ENCODE measurements at regions not wholly inside any gene's neighbourhood (a gene's known extent, or its start where the extent isn't known, plus 50 kb on each side); places are given as distances from the start of the nearest gene placed in this dataset.
"Not testable (repeated sequence)": the region's sequence is repeated elsewhere in the genome, so short reads cannot be mapped to it uniquely, and the experiment has no call there.

GRCh38 chr6:51285876-51286275 is 467.2 kb downstream of the TFAP2B start:
- intact Hi-C loops (cut with DNase I) = no loop called here

GRCh38 chr6:51289041-51289440 is 470.4 kb downstream of the TFAP2B start:
- intact Hi-C loops (cut with DNase I) = no loop called here
- no peak for DNase-seq

More at GRCh38 chr6:51285876-51286275, 467.2 kb downstream of the TFAP2B start:
- DNase-seq = no peak

GRCh38 chr6:51292659-51293058 is 474.0 kb downstream of the TFAP2B start:
- intact Hi-C loops (cut with DNase I) = no loop called here

GRCh38 chr6:51299621-51300380 is 481.1 kb downstream of the TFAP2B start:
- intact Hi-C loops (cut with DNase I) = no loop called here
- DNase-seq = no peak

More at GRCh38 chr6:51292659-51293058, 474.0 kb downstream of the TFAP2B start:
- DNase-seq = no peak

GRCh38 chr6:51300510-51300909 is 481.8 kb downstream of the TFAP2B start:
- intact Hi-C loops (cut with DNase I) = no loop called here
- DNase-seq = no peak

GRCh38 chr6:51301962-51302361 is 483.3 kb downstream of the TFAP2B start:
- intact Hi-C loops (cut with DNase I) = no loop called here
- no peak for DNase-seq

- no peak for DNase-seq
- intact Hi-C loops (cut with DNase I) = no loop called here
These were observed 483.8 kb downstream of the TFAP2B start for GRCh38 chr6:51302431-51302830.

- DNase-seq = no peak
- intact Hi-C loops (cut with DNase I) = no loop called here
These were observed 484.7 kb downstream of the TFAP2B start for GRCh38 chr6:51303338-51303737.

- intact Hi-C loops (cut with DNase I) = no loop called here
- DNase-seq = no peak
These were observed 496.3 kb downstream of the TFAP2B start for GRCh38 chr6:51314965-51315364.

- intact Hi-C loops (cut with DNase I) = no loop called here
- DNase-seq = no peak
These were observed 500.0 kb downstream of the TFAP2B start for GRCh38 chr6:51318674-51319073.

- intact Hi-C loops (cut with DNase I); DNase-seq: not testable (repeated sequence)
These were observed 502.8 kb downstream of the TFAP2B start for GRCh38 chr6:51321477-51321876.

- DNase-seq = no peak
- intact Hi-C loops (cut with DNase I) = no loop called here
These were observed 503.8 kb downstream of the TFAP2B start for GRCh38 chr6:51322505-51322904.

- no peak for DNase-seq
- intact Hi-C loops (cut with DNase I) = no loop called here
These were observed 504.4 kb downstream of the TFAP2B start for GRCh38 chr6:51323056-51323455.

GRCh38 chr6:51330971-51331370 is 512.3 kb downstream of the TFAP2B start:
- no peak for DNase-seq
- intact Hi-C loops (cut with DNase I) = no loop called here

GRCh38 chr6:51335543-51335942 is 516.9 kb downstream of the TFAP2B start:
- intact Hi-C loops (cut with DNase I) = no loop called here
- DNase-seq = no peak

- no peak for DNase-seq
- intact Hi-C loops (cut with DNase I) = no loop called here
These were observed 517.5 kb downstream of the TFAP2B start for GRCh38 chr6:51336185-51336584.

GRCh38 chr6:51337277-51337676 is 518.6 kb downstream of the TFAP2B start:
- intact Hi-C loops (cut with DNase I) = no loop called here
- no peak for DNase-seq

- intact Hi-C loops (cut with DNase I) = no loop called here
These were observed 520.4 kb downstream of the TFAP2B start for GRCh38 chr6:51339108-51339507.

GRCh38 chr6:51339728-51340127 is 521.1 kb downstream of the TFAP2B start:
- no peak for DNase-seq
- intact Hi-C loops (cut with DNase I) = no loop called here

More at GRCh38 chr6:51339108-51339507, 520.4 kb downstream of the TFAP2B start:
- no peak for DNase-seq

GRCh38 chr6:51342393-51342792 is 523.7 kb downstream of the TFAP2B start:
- intact Hi-C loops (cut with DNase I) = no loop called here

GRCh38 chr6:51349857-51350256 is 531.2 kb downstream of the TFAP2B start:
- intact Hi-C loops (cut with DNase I) = loop anchor here (5.0 kb wide), 1 partner anchor 533 kb away; the partner anchor contains the start of gene TFAP2B
- peak in 3 of 10 donors; percentile 17 to 41 (median 24) for DNase-seq

More at GRCh38 chr6:51342393-51342792, 523.7 kb downstream of the TFAP2B start:
- DNase-seq = no peak

- intact Hi-C loops (cut with DNase I) = loop anchor here (5.0 kb wide), 1 partner anchor 533 kb away; the partner anchor contains the start of gene TFAP2B
- DNase-seq = no peak
These were observed 531.7 kb downstream of the TFAP2B start for GRCh38 chr6:51350308-51350904.

Data from posterior cingulate gyrus (tissue), 11 donors.